GM19239 (cell line): ENCODE measurements at regions not wholly inside any gene's neighbourhood (a gene's known extent, or its start where the extent isn't known, plus 50 kb on each side); places are given as distances from the start of the nearest gene placed in this dataset.
"Not testable (repeated sequence)": the region's sequence is repeated elsewhere in the genome, so short reads cannot be mapped to it uniquely, and the experiment has no call there.

ENCODE experiments used
- DNase-seq: peaks from one replicate; pipeline ENCODE4 v3.0.0; 2011; ENCODE audit warnings: low spot score; ENCODE audit not compliant: insufficient read length
- FAIRE-seq: peaks from 2 replicates; lab custom pipeline; 2011; peaks lifted over from hg19 to GRCh38; lab: Jason Lieb, UNC

DNA sequence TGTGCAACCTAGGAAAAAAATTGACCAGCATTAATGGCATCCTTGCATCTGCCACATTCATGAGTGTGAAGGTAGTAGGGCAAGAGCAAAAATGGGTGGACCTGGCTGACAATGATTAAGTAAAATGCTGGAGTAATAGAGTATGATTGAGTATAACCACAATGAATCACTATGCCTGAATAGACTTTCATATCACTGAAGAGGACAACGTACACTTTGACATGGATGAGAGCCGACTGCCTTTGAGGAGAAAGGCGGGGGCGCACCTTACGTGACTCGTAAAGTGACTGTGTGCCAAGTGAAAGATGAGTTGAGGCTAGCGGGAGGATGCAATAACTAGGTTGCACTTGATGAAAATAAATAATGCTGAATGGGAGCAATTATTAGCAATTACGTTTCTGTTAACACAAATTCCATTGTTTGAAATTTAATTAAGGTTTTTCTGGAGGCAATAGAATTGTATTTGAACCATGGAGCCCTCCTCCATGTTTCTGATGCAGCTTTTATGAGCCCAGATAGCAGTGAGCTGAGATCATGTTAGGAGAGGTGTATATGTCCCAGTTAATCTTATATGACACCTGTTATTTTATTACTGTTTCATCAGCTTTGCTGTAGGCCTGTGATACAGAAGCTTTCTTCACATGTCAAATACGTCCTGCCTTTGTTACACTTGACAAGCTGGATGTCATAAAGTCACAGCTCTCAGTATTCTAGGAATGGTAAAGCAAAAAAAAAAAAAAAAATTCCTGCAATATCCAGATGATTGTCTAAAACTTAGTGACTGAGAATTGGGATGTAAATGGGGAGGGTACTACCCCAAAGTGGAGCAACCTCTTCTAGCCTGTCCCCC is 596.5 kb downstream of the NXPH1 start:
- no peak for FAIRE-seq

DNA sequence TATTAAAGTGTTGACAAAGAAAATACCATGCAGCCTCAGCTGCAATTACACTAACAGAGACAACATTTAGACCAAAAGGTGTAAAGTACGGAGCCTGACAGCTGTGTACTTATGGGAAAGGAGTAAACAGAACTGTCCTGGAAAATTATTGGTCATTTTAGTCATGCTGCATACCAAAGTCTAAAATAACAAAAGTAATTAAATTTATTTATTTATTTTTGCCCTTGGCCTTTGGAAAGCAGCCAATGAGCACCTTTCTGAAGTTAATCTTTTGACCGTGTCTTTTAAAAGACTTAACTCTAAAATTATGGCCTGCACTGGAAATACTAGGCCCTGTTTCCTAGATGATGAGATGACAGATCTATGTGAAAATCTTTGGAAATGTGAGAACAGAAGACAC is 597.6 kb downstream of the NXPH1 start:
- no peak for FAIRE-seq
- DNase-seq: no peak

More for the DNA sequence above, 596.5 kb downstream of the NXPH1 start:
- DNase-seq: no peak

DNA sequence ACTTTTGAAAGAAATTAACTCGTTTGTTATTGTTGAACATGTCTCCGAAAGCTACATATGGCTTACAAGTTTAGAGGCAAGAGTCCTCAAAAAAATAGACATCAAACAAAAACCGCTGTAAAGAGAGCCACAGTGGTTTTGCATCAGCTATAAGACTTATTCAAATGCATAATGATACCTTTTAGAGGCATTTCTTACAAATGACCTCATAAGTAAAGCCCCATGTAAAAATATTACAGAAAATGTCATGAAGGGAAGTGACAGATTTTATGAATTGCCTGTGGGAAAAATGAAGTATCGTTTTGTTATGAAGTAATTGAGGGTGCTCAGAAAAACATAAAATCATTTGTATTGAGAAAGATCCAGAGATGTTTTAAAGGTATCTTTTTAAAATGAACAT is 598.0 kb downstream of the NXPH1 start:
- DNase-seq: no peak
- no peak for FAIRE-seq

DNA sequence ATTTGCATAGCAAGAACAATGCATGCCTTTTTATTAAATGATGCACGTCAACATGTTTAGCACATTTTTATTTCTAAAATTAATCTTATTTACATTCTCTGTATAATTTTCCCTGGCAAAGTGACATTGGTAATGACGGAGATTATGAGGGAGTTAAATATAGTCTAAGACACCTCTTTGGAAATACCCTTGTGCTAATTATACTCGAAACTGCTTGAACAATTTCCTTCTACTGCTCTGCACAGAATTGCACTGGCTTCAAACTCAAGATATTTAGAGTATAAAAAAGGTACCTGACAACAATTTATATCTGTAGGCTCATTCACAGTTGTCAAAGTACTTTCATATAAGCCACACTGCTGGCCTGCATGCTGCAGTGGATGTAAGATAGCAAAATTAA is 602.7 kb downstream of the NXPH1 start:
- DNase-seq (no peak), FAIRE-seq (no peak)

DNA sequence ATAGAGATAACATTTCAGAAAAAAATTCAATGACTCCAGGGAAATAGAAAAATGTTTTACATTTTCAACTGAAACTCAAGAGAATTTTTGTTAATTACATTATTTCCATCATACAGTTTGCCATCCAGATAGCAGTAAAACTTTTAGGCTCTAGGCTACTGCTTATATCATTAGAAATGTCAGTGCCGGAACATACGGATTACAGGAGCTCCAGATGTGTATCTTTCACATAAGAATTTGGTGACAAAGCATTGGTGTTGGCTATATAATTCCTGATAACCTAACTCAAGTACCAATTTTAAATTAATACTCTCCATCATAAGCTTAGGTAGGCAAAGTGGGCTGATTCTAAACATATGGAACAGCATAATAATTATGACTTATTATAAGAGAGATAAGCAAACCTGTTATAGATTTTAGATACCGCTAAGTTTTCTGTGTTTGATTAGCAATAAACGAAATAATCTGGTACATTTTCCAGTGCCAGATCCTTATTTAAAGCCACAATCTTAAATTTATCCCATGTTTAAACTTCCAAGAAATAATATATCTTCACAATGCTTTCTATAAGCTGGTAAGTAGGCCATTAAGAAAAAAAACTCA is 637.9 kb downstream of the NXPH1 start:
- no peak for FAIRE-seq
- DNase-seq: no peak

DNA sequence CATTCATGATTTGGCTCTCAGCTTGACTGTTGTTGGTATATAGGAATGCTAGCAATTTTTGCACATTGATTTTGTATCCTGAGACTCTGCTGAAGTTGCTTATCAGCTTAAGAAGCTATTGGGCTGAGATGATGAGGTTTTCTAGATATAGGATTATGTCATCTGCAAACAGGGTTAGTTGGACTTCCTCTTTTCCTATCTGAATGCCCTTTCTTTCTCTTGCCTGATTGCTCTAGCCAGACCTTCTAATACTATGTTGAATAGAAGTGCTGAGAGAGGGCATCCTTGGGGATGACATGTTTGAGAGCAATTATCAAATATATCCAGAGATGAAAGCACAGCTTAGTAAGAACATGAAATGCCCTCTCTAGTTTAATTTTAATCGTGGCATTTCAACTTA is 642.4 kb downstream of the NXPH1 start:
- DNase-seq, FAIRE-seq: not testable (repeated sequence)

DNA sequence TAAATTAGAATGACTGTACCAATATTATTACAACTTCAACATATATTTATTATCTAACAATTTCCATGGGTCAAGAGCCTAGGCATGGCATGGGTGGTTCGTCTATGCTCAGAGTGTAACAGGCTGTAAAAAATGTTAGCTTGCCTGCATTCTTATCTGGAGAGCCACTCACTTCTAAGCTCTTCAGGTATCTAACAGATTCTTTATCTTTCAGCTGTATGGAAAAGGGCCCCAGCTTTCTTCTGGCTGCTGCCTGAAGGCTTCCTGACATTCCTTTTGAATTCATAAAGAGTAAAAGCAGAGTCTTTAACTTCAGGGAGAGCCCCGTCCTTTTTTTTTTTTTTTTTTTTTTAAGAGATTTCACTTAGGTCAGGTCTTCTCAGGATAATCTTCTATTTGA is 648.8 kb downstream of the NXPH1 start:
- DNase-seq: no peak
- FAIRE-seq: no peak

DNA sequence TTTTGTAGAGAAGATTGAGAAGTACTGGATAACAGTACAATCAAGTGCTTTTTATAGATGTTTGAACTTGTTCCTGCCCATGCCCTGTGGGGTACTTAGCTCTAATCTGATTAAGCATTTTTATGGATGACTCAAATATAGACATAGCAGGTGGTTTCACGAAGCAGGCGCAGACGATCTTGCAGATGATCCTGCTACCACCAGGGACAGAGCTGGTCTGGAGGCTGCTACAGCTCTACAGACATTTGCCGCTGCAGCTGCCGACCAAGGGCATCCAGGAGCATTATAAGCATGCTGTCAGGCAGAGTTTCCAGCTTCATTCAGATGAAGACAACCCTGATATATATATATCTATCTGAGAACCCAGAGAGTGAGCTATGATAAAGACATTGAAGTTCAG is 650.4 kb downstream of the NXPH1 start:
- no peak for FAIRE-seq
- no peak for DNase-seq

DNA sequence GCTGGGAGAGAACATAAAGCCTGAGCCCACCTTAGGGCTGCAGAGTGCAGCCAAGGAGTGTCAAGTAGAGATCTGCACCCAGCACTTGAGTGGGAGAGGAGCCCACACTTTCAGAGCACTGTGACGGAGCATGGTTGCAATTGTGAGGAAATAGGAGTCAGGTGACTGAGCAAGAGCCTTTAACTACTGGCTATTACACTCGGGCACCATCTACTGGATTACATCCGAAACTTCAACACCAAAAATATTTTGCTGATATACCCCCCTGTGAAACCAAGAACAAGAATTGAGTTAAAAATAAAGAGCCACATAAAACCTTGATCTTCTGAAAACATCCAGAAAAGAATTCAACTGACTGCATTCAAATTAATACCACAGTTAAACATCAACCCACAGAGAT is 657.9 kb downstream of the NXPH1 start:
- no peak for DNase-seq
- FAIRE-seq: no peak

DNA sequence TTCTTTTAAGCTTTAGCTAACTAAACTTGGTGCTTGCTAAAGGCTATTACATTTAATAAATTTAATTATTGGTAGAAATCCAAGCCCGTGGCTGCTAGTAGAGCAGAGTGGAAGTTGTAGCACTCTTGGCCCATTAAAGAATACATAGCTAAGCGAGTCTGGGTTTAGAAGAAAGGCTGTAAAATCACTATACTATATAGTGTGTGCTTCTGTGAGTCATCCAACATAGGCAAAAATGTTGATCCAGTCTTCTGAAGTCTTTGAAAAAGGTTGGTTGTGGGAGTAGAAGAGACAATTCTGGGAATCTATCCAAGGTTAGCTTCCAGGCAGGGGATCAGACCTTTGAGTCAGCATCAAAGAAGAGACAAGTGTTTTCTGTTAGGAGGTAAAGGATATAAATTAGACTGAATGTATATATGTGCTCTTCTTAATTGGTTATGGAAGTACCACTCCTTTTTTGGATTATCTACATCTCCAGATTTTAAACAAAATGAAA is 664.2 kb downstream of the NXPH1 start:
- DNase-seq (no peak), FAIRE-seq (no peak)

DNA sequence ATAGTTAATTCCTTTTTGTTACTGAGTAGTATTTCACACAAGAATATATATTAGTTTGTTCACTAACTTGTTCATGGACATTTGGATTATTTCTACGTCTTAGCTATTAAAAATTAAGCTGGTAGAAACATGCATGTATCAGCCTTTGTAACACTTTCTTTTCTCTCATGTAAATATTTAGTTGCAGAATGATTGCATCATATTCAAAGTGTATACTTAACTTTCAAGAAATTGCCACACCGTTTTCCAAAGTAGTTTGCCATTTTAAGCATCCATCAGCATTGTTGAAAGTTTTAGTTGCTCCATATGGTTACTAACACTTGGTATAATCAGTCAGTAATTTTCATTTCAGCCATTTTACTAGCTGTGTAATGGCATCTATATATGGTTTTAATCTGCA is 666.9 kb downstream of the NXPH1 start:
- no peak for FAIRE-seq

DNA sequence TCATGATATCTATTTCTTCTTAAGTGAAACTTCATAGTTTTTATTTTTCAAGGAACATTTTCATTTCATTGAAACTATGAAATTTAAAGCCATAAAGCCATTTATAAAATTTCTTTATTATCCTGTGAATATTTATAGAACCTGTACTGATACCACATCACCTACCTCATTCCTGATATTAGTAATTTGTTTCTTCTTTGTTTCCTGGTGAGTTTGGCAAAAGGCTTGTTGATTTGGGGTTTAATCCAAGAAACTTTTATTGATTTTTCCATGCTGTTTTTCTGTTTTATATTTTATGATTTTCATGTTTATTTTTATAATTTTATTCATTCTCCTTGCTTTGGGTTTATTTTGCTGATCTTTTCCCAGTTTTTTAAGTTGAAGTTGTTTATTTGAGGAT is 669.4 kb downstream of the NXPH1 start:
- DNase-seq (no peak), FAIRE-seq (no peak)

More for the DNA sequence above, 666.9 kb downstream of the NXPH1 start:
- no peak for DNase-seq

DNA sequence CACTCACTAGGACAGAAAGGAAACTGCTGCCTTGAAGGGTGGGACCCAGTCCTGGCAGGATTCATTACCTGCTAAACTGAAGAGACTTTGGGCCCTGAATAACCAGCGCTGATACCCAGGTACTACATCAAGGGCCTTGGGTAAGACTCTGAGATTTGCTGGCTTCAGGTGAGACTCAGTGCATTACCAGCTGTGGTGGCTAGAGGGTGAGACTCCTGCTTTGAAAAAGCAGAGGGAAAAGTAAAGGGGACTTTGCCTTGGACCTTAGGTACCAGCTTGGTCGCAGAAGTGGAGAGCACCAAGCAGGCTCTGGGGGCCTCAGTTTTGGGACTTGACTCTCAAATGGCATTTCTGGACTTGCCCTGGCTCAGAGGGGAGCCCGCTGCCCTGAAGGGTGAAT is 673.3 kb downstream of the NXPH1 start:
- DNase-seq (no peak), FAIRE-seq (no peak)

DNA sequence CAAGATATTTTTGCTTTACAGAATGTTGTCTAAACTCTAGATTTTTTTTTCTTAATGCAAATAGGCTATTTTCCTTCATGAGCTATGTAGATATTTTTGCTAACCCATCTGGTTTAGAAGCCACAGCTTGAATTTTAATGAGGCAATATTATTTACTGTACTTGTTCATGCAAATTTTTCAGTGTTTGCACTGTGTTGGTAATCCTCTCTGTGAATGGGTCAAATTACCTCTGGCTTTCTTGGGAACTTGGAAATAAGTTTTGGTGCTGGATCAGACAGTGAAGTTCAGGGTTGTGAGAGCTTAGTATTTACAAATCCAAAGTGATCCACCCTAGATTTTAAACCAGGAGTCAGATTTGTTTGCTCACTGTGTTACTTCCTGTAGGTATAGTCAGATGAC is 686.9 kb downstream of the NXPH1 start:
- FAIRE-seq: no peak
- no peak for DNase-seq

DNA sequence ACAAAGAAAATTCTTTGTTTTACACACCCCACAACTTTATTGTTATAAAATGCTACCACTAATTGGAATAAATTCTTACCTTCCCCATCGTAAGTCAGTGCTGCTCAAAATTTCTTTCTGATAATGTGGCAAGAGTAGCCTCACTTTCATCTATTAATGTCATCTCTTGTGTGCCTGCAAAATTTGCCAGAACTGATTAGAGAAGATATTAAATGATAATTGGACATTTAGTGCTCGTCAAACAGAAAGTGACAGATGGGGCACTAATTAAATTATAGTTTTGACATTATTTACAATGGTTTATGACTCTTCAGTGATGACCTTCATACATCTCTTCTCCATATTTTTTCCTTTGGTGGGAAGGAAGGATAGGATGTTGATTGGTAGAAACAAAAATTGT is 690.9 kb downstream of the NXPH1 start:
- DNase-seq (no peak), FAIRE-seq (no peak)

DNA sequence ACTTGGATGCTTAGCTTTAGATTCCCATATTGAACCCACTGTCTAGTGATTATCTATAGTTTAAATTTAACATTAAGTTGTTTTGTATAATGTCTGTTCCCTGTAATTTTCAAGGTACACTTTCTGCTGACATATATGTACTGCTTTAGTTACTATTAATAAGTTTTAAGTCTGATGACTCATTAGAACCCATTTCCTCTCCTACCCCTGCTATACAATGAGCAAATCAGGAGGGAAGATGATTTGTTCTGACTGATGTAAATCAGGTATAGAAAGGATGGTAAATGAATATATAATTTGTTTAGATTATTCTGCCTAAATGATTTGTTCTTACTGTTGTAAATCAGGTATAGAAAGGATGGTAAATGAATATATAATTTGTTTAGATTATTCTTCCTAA is 691.8 kb downstream of the NXPH1 start:
- DNase-seq (no peak), FAIRE-seq (no peak)

DNA sequence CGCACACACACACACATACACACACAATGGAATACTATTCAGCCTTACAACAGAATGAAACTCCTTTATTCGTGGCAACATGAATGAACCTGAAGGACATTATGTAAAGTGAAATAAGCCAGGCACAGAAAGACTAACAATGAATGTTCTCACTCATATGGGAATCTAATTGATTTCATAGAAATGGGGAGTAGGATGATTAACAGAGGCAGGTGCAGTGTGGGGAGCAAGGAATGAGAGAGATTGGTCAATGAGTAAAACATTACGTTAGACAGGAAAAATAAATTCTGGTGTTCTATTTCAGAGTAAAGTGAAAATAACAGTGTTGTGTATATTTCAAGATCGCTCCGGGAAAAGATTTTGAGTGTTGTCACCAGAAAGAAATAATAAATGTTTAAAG is 694.5 kb downstream of the NXPH1 start:
- DNase-seq (no peak), FAIRE-seq (no peak)

DNA sequence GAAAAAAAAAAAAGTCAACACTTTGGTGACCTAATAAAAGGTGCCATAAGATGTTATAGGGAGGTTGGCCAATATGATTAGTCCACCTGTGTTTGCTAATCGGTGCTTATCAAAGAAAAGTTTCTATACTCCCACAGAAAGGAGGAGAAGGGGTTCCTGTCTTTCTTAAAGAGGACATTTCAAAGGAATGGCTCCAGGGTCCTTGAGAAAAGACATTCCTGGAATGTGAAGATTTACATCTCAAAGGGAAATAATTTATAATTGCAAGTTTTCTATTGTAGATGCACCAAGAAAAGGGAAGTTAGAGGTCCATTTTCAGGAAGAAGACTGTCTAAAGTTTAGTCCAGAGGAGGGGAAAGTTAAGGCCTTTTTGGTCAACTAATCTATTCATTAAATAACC is 715.3 kb downstream of the NXPH1 start:
- FAIRE-seq: no peak

DNA sequence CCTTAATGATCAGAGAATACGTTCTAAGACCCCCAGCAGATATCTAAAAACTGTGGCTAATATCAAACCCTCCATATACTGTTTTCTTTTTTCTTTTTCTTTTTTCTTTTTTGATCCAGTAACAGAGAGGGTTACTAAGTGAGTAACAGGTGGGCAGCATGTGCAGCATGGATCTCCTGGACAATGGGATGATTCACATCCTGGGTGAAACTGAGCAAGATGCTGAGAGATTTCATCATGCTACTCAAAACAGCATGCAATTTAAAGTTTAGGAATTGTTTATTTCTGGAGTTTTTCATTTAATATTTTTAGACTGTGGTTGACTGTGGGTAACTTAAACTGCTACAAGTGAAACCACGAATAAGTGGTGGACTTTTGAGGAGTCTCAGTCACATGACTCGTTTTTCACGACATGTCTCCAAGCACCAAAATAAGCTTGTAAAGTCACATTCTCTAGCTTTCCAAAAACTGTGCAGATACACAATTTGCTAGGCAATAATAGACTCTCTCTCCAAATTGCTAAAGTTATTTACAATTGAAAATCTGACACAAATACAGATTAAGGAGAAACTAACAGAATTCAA is 716.2 kb downstream of the NXPH1 start:
- DNase-seq: no peak
- no peak for FAIRE-seq

More for the DNA sequence above, 715.3 kb downstream of the NXPH1 start:
- no peak for DNase-seq

DNA sequence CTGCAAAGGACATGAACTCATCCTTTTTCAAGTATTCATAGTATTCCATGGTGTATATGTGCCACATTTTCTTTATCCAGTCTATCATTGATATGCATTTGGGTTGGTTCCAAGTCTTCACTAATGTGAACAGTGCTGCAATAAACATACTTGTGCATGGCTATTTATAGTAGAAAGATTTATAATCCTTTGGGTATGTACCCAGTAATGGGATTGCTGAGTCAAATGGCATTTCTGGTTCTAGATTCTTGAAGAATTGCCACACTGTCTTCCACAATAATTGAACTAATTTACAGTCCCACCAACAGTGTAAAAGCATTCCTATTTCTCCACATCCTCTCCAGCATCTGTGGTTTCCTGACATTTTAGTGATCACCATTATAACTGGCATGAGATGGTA is 730.3 kb downstream of the NXPH1 start:
- DNase-seq, FAIRE-seq: not testable (repeated sequence)

DNA sequence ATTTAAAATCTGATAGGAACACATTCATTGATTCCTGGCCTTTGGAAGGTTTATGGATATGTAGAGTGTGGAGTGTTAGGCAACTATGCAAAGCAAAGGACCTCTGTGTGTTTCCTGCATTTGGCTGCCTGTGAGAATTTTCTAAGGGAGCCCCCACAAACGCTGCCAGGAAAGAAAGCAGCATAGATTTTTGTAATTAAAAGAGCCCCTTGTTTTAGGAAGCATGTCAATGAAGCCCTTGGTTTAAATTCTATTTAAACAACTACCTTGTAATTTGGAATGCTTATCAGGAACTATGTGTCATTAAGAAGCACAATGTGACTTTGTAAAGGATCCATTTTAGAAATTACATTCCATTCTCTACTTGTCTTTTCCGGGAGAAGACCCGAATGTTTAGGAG is 742.5 kb downstream of the NXPH1 start:
- FAIRE-seq (no peak), DNase-seq (no peak)
